Hepatic stellate cell (primary cell): ENCODE measurements at regions not wholly inside any gene's neighbourhood (a gene's known extent, or its start where the extent isn't known, plus 50 kb on each side); places are given as distances from the start of the nearest gene placed in this dataset.

Experiments used
- DNase-seq: peaks from one replicate; pipeline ENCODE4 v3.0.0; 2011; ENCODE audit warnings: low spot score

- no peak for DNase-seq
Observed at GRCh38 chr18:1559563-1559962, 654.9 kb downstream of the ADCYAP1 start.

GRCh38 chr18:1564793-1565192 lies 660.1 kb downstream of the ADCYAP1 start:
- no peak for DNase-seq

- no peak for DNase-seq
Observed at GRCh38 chr18:1571206-1571605, 666.5 kb downstream of the ADCYAP1 start.

GRCh38 chr18:1573732-1574131 lies 669.1 kb downstream of the ADCYAP1 start:
- DNase-seq: no peak

GRCh38 chr18:1575084-1575483 lies 670.4 kb downstream of the ADCYAP1 start:
- DNase-seq: no peak

- DNase-seq: no peak
Observed at GRCh38 chr18:1578505-1578904, 673.8 kb downstream of the ADCYAP1 start.

- no peak for DNase-seq
Observed at GRCh38 chr18:1581581-1581980, 676.9 kb downstream of the ADCYAP1 start.

GRCh38 chr18:1585881-1586488 lies 681.3 kb downstream of the ADCYAP1 start:
- DNase-seq: peak; percentile 1

- DNase-seq: no peak
Observed at GRCh38 chr18:1593091-1593490, 688.4 kb downstream of the ADCYAP1 start.

GRCh38 chr18:1595195-1595594 lies 690.5 kb downstream of the ADCYAP1 start:
- DNase-seq: no peak

- DNase-seq: no peak
Observed at GRCh38 chr18:1599196-1599595, 694.5 kb downstream of the ADCYAP1 start.

- no peak for DNase-seq
Observed at GRCh38 chr18:1604751-1605150, 700.1 kb downstream of the ADCYAP1 start.

GRCh38 chr18:1618364-1618763 lies 713.7 kb downstream of the ADCYAP1 start:
- no peak for DNase-seq

GRCh38 chr18:1619507-1619906 lies 714.8 kb downstream of the ADCYAP1 start:
- no peak for DNase-seq

GRCh38 chr18:1624612-1625011 lies 719.9 kb downstream of the ADCYAP1 start:
- no peak for DNase-seq

GRCh38 chr18:1627494-1627893 lies 722.8 kb downstream of the ADCYAP1 start:
- DNase-seq: no peak

GRCh38 chr18:1648712-1649111 lies 744.0 kb downstream of the ADCYAP1 start:
- no peak for DNase-seq

GRCh38 chr18:1652018-1652417 lies 747.3 kb downstream of the ADCYAP1 start:
- no peak for DNase-seq

- DNase-seq: no peak
Observed at GRCh38 chr18:1653873-1654272, 749.2 kb downstream of the ADCYAP1 start.

- DNase-seq: no peak
Observed at GRCh38 chr18:1657876-1658275, 753.2 kb downstream of the ADCYAP1 start.

- DNase-seq: no peak
Observed at GRCh38 chr18:1658908-1659566, 754.4 kb downstream of the ADCYAP1 start.

GRCh38 chr18:1663879-1664705 lies 759.4 kb downstream of the ADCYAP1 start:
- DNase-seq: no peak

GRCh38 chr18:1665079-1665478 lies 760.4 kb downstream of the ADCYAP1 start:
- DNase-seq: no peak
